T-helper 2 cell (primary cell): ENCODE measurements at regions not wholly inside any gene's neighbourhood (a gene's known extent, or its start where the extent isn't known, plus 50 kb on each side); places are given as distances from the start of the nearest gene placed in this dataset.
"Not testable (repeated sequence)": the region's sequence is repeated elsewhere in the genome, so short reads cannot be mapped to it uniquely, and the experiment has no call there.

ENCODE experiments used
- DNase-seq, 5 experiments: peaks; one replicate each; pipeline versions ENCODE4 v3.0.0 to v3.0.0-alpha.2; 2012 to 2022

DNA sequence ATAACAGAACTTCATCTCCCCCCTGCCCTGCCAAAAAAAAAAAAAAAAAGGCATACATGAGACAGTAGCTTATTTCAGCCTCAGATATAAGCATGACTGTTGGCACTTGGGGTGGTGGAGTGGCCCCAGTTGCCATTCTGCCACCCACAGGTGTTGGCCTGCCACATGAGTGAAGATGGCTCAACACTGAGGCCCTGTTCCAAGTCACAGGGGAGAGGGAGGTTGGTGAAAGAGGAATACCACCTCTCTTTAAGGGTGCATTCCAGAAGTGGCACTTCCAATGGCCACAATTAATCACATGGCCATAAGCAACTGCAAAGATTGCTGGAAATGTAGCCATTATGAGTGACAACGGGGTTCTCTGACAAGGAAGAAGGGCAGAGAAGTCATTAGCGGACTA is 61.9 kb upstream of the JARID2 start:
- peak in 2 of 5 experiments; percentile 9 to 19 for DNase-seq

DNA sequence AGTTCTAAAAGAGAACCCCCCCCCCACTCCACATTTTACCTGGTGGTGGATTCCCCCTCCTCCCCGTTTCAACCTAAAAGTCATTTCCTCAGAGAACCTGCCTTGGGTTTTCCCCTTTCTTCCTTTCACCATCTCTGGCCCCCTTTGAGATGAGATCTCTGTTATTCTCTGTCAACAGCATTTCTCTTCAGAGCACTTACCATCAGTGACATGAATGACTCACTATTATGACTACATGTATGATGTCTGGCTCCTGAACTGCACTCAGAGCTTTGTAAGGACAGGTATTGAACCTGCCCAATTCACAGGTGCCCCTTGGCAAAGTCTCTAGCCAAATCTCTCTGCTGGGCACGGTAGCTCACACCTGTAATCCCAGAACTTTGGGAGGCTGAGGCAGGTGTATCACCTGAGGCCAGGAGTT is 61.4 kb upstream of the JARID2 start:
- peak in 1 of 5 experiments; percentile 70 for DNase-seq

DNA sequence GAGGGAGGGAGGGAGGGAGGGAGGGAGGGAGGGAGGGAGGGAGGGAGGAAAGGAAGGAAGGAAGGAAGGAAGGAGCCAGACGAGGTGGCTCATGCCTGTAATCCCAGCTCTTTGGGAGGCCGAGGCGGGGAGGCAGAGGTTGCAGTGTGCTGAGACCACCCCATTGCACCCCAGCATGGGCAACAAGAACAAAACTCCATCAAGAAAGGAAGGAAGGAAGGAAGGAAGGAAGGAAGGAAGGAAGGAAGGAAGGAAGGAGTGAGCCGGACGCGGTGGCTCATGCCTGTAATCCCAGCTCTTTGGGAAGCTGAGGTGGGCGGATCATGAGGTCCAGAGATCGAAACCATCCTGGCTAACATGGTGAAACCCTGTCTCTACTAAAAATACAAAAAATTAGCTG is 60.8 kb upstream of the JARID2 start:
- DNase-seq: not testable (repeated sequence)

DNA sequence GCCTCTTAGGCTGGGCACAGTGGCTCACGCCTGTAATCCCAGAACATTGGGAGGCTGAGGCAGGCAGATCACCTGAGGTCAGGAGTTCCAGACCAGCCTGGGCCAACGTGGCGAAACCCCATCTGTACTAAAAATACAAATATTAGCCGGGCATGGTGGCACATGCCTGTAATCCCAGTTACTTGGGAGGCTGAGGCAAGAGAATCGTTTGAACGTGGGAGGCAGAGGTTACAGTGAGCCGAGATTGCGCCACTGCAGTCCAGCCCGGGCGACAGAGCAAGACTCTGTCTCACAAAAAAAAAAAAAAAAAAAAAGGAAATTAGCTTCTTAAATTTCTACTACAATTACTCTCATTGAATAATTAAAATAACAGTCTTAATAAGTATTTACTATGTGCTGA is 52.4 kb upstream of the JARID2 start:
- DNase-seq: not testable (repeated sequence)

DNA sequence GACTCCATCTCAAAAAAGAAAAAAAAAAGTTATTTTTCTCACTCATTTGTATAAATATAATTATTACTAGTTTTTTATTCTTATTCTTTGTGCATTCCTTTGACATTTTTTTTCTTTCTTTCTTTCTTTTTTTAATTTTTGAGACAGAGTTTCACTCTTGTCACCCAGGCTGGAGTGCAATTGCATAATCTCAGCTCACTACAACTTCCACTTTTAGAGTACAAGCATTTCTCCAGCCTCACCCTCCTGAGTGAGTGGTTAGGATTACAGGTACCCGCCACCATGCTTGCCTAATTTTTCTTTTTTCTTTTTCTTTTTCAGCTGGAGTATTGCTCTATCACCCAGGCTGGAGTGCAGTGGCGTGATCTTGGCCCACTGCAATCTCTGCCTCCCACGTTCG is 51.4 kb upstream of the JARID2 start:
- no peak for DNase-seq
